ENCODE measurements at regions not wholly inside any gene's neighbourhood (a gene's known extent, or its start where the extent isn't known, plus 50 kb on each side); places are given as distances from the start of the nearest gene placed in this dataset.
"Not testable (repeated sequence)": the region's sequence is repeated elsewhere in the genome, so short reads cannot be mapped to it uniquely, and the experiment has no call there.

GRCh38 chr16:23013484-23013883 lies 135.8 kb downstream of the USP31 start:
- no peak overlapping the region for H3K27ac Mint-ChIP-seq
- H3K4me3 Mint-ChIP-seq = no peak overlapping the region
- H3K36me3 Mint-ChIP-seq (ENCODE audit: low read depth) = no peaks in the 10 kb centered on the region
- no peak for ATAC-seq (replicated peaks)
- no peaks in the 10 kb centered on the region for H3K9me3 Mint-ChIP-seq
- peaks cover 17% of the 10 kb centered on the region for H3K27me3 Mint-ChIP-seq
- H3K4me1 Mint-ChIP-seq = no peaks in the 10 kb centered on the region

- Mint-ChIP-seq H3K27me3 (peaks cover 34% of the 10 kb centered on the region), H3K4me1 (peaks cover 11% of the 10 kb centered on the region), H3K27ac (no peak overlapping the region), H3K4me3 (no peak overlapping the region), H3K9me3 (no peaks in the 10 kb centered on the region), H3K36me3 (ENCODE audit: low read depth) (no peaks in the 10 kb centered on the region)
- no peak for ATAC-seq (replicated peaks)
Observed at GRCh38 chr16:23009075-23009474, 140.2 kb downstream of the USP31 start.

GRCh38 chr16:23008041-23008440 lies 141.2 kb downstream of the USP31 start:
- no peak for ATAC-seq (replicated peaks)
- Mint-ChIP-seq H3K9me3 (no peaks in the 10 kb centered on the region), H3K4me3 (no peak overlapping the region), H3K27ac (no peak overlapping the region), H3K36me3 (ENCODE audit: low read depth) (no peaks in the 10 kb centered on the region), H3K27me3 (peaks cover 34% of the 10 kb centered on the region), H3K4me1 (peaks cover 11% of the 10 kb centered on the region)

- H3K36me3 Mint-ChIP-seq (ENCODE audit: low read depth) = no peaks in the 10 kb centered on the region
- no peak for ATAC-seq (replicated peaks)
- peaks cover 37% of the 10 kb centered on the region for H3K27me3 Mint-ChIP-seq
- H3K4me3 Mint-ChIP-seq = no peak overlapping the region
- no peak overlapping the region for H3K27ac Mint-ChIP-seq
- H3K4me1 Mint-ChIP-seq = peaks cover 11% of the 10 kb centered on the region
- H3K9me3 Mint-ChIP-seq = no peaks in the 10 kb centered on the region
Observed at GRCh38 chr16:23006380-23006779, 142.9 kb downstream of the USP31 start.

- no peaks in the 10 kb centered on the region for H3K36me3 Mint-ChIP-seq (ENCODE audit: low read depth)
- H3K4me3 Mint-ChIP-seq = no peak overlapping the region
- H3K4me1 Mint-ChIP-seq = peaks cover 11% of the 10 kb centered on the region
- ATAC-seq (replicated peaks) = no peak
- peaks cover 37% of the 10 kb centered on the region for H3K27me3 Mint-ChIP-seq
- H3K27ac Mint-ChIP-seq = no peak overlapping the region
- H3K9me3 Mint-ChIP-seq = no peaks in the 10 kb centered on the region
Observed at GRCh38 chr16:23005951-23006350, 143.3 kb downstream of the USP31 start.

GRCh38 chr16:22989598-22989997 lies 159.7 kb downstream of the USP31 start:
- H3K4me3 Mint-ChIP-seq = no peak overlapping the region
- H3K4me1 Mint-ChIP-seq = no peaks in the 10 kb centered on the region
- no peak overlapping the region for H3K27ac Mint-ChIP-seq
- H3K27me3 Mint-ChIP-seq = peaks cover 29% of the 10 kb centered on the region
- peaks cover 6% of the 10 kb centered on the region for H3K9me3 Mint-ChIP-seq
- no peak for ATAC-seq (replicated peaks)
- no peaks in the 10 kb centered on the region for H3K36me3 Mint-ChIP-seq (ENCODE audit: low read depth)

GRCh38 chr16:22983614-22984013 lies 165.6 kb downstream of the USP31 start:
- peaks cover 23% of the 10 kb centered on the region for H3K27me3 Mint-ChIP-seq
- no peak for ATAC-seq (replicated peaks)
- H3K9me3 Mint-ChIP-seq = peaks cover 10% of the 10 kb centered on the region

GRCh38 chr16:22980514-22980913 lies 166.6 kb downstream of the HS3ST2 start:
- not testable (repeated sequence) for H3K36me3 Mint-ChIP-seq (ENCODE audit: low read depth); ATAC-seq (replicated peaks)

More at GRCh38 chr16:22983614-22984013, 165.6 kb downstream of the USP31 start:
- H3K36me3 Mint-ChIP-seq (ENCODE audit: low read depth) = no peaks in the 10 kb centered on the region
- H3K4me3 Mint-ChIP-seq = no peak overlapping the region
- no peak overlapping the region for H3K27ac Mint-ChIP-seq
- H3K4me1 Mint-ChIP-seq = no peaks in the 10 kb centered on the region

GRCh38 chr16:22979038-22979437 lies 165.1 kb downstream of the HS3ST2 start:
- ATAC-seq (replicated peaks) = no peak
- no peak overlapping the region for H3K27ac Mint-ChIP-seq
- H3K9me3 Mint-ChIP-seq = peaks cover 4% of the 10 kb centered on the region
- H3K4me1 Mint-ChIP-seq = no peaks in the 10 kb centered on the region
- no peak overlapping the region for H3K4me3 Mint-ChIP-seq
- H3K36me3 Mint-ChIP-seq (ENCODE audit: low read depth) = no peaks in the 10 kb centered on the region
- peaks cover 12% of the 10 kb centered on the region for H3K27me3 Mint-ChIP-seq

More at GRCh38 chr16:22980514-22980913, 166.6 kb downstream of the HS3ST2 start:
- H3K27ac Mint-ChIP-seq, H3K4me1 Mint-ChIP-seq, H3K4me3 Mint-ChIP-seq, H3K9me3 Mint-ChIP-seq: not testable (repeated sequence)
- H3K27me3 Mint-ChIP-seq = peaks cover 12% of the 10 kb centered on the region

GRCh38 chr16:22977294-22977697 lies 163.3 kb downstream of the HS3ST2 start:
- Mint-ChIP-seq H3K9me3 (peaks cover 4% of the 10 kb centered on the region), H3K4me1 (no peaks in the 10 kb centered on the region), H3K36me3 (ENCODE audit: low read depth) (no peaks in the 10 kb centered on the region), H3K4me3 (no peak overlapping the region), H3K27me3 (peaks cover 17% of the 10 kb centered on the region), H3K27ac (no peak overlapping the region)
- no peak for ATAC-seq (replicated peaks)

- ATAC-seq (replicated peaks) = no peak
- Mint-ChIP-seq H3K4me1 (no peaks in the 10 kb centered on the region), H3K36me3 (ENCODE audit: low read depth) (no peaks in the 10 kb centered on the region), H3K4me3 (no peak overlapping the region), H3K27ac (no peak overlapping the region), H3K9me3 (no peaks in the 10 kb centered on the region), H3K27me3 (peaks cover 26% of the 10 kb centered on the region)
Observed at GRCh38 chr16:22973522-22973921, 159.6 kb downstream of the HS3ST2 start.

- Mint-ChIP-seq H3K36me3 (ENCODE audit: low read depth) (no peaks in the 10 kb centered on the region), H3K4me3 (no peak overlapping the region), H3K27ac (no peak overlapping the region), H3K27me3 (peaks cover 32% of the 10 kb centered on the region), H3K9me3 (no peaks in the 10 kb centered on the region), H3K4me1 (no peaks in the 10 kb centered on the region)
- no peak for ATAC-seq (replicated peaks)
Observed at GRCh38 chr16:22971346-22971924, 157.5 kb downstream of the HS3ST2 start.

- H3K4me3 Mint-ChIP-seq = no peak overlapping the region
- H3K4me1 Mint-ChIP-seq = no peaks in the 10 kb centered on the region
- peaks cover 40% of the 10 kb centered on the region for H3K27me3 Mint-ChIP-seq
- no peak for ATAC-seq (replicated peaks)
- no peaks in the 10 kb centered on the region for H3K9me3 Mint-ChIP-seq
- no peak overlapping the region for H3K27ac Mint-ChIP-seq
- no peaks in the 10 kb centered on the region for H3K36me3 Mint-ChIP-seq (ENCODE audit: low read depth)
Observed at GRCh38 chr16:22970209-22970865, 156.4 kb downstream of the HS3ST2 start.

GRCh38 chr16:22969567-22969966 lies 155.6 kb downstream of the HS3ST2 start:
- peaks cover 46% of the 10 kb centered on the region for H3K27me3 Mint-ChIP-seq
- H3K4me3 Mint-ChIP-seq = no peak overlapping the region
- no peaks in the 10 kb centered on the region for H3K9me3 Mint-ChIP-seq
- H3K4me1 Mint-ChIP-seq = no peaks in the 10 kb centered on the region
- H3K36me3 Mint-ChIP-seq (ENCODE audit: low read depth) = no peaks in the 10 kb centered on the region
- no peak for ATAC-seq (replicated peaks)
- H3K27ac Mint-ChIP-seq = no peak overlapping the region

GRCh38 chr16:22968931-22969330 lies 155.0 kb downstream of the HS3ST2 start:
- H3K36me3 Mint-ChIP-seq (ENCODE audit: low read depth) = no peaks in the 10 kb centered on the region
- ATAC-seq (replicated peaks) = no peak
- H3K27me3 Mint-ChIP-seq = peaks cover 49% of the 10 kb centered on the region
- no peaks in the 10 kb centered on the region for H3K4me1 Mint-ChIP-seq
- H3K4me3 Mint-ChIP-seq = no peak overlapping the region
- H3K9me3 Mint-ChIP-seq = no peaks in the 10 kb centered on the region
- no peak overlapping the region for H3K27ac Mint-ChIP-seq

All from activated T-helper 17 cell treated with anti-CD3 and anti-CD28 coated beads, Interleukin-2, amount 50 U/mL, for 72 hours (primary cell).